Left kidney (tissue), 1 donor: ENCODE measurements at regions not wholly inside any gene's neighbourhood (a gene's known extent, or its start where the extent isn't known, plus 50 kb on each side); places are given as distances from the start of the nearest gene placed in this dataset.

Experiments
- DNase-seq: peaks from one replicate; pipeline ENCODE4 v3.0.0-alpha.2; 2013

DNA sequence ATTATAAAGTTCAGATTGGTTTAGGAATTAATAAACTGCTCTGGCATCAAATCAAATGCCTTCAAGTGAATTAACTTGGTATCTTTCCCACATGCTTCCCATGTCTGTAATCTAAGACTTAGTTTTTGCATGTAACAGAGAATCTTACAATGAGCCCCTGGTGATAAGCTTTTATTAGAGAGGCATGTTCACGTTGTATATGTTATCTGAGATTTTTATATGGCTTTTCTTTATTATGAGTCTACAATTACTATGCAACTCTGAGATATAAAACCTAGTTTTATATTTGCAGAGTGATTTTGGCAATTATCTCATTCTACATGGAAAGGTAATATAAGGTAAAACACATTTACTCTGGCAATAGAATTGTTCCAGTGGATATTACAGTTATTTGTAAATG is 1578.4 kb upstream of the IGFBP7 start:
- no peak for DNase-seq

DNA sequence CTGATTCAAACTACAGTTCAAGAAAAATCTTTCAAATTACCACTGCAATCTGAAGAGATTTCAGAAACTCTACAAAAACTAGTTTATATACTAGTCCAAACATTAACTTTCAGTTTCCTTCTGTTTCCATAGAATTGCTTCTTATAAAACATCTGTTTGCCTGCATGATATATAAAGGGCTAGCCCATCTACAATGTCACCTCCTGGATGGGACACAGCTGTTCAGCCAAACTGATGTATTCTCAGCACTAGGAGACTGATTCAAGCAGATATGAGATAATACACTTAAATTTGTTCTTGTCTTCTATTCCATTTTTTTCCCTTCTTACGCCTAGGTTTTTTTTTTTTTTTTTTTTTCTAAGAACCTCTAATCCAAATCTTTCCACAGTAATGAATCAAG is 1569.7 kb upstream of the IGFBP7 start:
- DNase-seq, result peak; percentile 42

DNA sequence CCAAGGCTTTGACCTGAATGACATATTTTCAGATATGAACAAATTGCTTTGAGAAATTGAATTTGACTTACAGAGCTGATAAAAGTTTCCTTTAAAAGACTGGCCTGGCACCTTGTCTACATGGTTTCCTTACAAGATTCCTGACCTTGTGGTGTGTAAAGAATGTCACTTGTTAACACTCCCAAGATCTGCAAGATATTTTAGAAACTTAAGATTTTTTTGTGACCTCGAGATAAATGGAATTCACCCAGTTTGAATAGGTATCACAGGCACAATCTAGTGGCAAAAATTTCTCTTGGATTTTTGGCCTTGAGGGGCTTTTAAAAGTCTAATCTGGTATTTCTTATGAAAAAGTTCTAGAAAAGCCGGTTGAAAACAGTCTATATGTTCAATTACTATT is 1568.9 kb upstream of the IGFBP7 start:
- DNase-seq, result no peak

DNA sequence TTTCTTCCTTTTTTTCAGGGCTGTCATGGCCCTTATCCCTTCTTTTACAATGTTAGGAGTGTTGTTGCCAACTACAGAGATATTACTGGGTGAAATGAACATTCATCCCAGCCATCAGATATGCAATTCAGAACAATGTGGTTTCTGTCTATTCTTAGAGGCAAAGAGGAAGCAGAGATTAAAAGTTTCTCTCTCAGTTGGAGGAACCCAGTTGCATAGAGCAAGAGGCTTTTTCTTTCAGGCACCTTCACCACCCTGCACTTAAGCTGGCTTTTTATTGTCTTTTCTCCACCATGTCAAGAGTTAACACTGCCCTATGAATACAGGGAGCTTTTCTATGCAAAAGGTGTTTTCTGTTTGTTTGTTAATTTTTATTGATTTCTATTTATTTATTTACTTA is 1559.6 kb upstream of the IGFBP7 start:
- DNase-seq, result no peak

DNA sequence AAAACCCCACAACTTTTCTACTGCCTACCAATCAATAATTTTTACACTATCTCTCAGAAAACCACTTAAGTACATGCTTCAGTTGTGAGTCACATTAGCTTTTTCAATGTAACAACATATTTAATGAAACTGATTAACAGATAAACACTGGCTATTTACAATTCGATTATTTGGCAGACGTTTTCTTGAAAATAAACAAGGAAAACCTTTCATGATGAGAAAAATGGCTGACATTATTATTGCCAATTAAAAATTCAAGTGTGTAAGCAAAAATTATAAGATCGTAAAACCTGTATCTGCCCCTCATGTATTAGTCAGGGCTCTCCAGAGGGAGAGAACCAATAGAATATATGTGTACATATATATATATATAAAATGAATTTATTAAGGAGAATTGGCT is 1555.5 kb upstream of the IGFBP7 start:
- no peak for DNase-seq

DNA sequence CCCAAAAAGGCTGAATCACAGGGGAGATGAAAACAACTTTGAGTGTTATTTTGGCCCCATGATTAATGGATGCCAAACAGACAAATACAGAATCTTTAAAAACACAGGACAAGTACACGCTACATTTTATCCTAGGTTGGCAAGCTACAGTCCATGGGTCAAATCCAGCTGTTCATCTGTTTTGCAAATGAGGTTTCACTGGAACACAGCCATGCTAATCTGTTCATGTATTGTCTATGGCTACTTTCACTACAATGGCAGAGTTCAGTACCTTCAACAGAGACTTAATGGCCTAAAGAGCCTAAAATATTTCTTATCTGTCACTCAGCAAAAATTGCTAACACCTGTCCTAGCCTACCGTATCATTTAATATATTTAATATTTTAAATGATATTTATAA is 1548.5 kb upstream of the IGFBP7 start:
- DNase-seq, result no peak

DNA sequence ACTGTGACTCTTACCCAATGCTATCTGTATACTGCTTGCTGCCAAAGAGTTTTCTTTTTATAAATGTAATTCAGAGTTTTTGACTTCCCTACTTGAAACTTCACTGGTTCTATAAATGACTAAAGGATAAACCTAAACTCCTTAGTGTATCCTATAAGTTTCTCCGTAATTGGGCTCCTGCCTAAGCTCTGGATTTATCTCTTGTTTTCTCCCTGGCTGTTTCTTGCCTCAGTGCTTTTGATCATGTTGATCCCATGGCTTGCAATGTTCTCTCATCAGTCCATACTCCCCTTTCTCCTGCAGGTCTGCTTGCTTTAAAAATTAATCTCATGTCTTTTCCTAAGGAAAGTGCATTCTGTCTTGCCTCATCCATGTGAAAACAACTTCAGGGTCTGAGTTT is 1543.1 kb upstream of the IGFBP7 start:
- DNase-seq, result no peak

DNA sequence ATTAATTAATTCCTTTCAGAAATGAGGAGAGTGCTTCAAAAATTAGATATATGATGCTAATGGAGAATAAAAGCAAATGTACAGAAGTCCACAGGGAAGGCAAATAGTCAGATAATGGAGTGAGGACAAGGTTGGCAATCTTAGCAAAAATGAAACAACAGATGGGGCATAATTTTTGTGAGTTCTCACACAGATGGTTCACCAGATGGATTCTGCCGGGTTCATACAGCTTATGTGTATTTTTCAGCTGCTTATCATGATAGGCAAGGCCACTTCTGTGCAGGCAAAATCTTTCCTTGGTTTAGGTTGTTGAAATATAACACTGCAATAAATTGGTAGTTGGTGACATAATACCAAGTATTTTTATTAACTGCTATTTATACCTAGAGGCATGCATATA is 1539.0 kb upstream of the IGFBP7 start:
- no peak for DNase-seq

DNA sequence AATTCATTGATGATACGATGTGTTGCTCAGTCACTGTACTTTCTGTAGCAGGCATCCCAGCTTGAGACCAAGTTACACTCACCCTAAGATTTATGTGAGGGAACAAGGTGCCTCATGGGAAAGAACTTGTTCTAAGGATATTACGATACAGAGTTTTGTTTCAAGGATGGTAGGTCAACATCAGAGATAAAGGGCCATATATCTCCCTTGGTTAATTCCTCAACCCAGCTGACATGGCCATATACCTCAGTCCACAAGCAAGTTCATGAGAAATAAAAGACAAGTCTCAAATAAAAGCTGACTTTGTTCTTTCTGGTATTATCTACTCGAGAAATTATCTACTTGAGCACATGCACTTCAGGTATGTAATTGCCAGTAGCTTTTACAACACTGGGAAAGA is 1535.9 kb upstream of the IGFBP7 start:
- no peak for DNase-seq

DNA sequence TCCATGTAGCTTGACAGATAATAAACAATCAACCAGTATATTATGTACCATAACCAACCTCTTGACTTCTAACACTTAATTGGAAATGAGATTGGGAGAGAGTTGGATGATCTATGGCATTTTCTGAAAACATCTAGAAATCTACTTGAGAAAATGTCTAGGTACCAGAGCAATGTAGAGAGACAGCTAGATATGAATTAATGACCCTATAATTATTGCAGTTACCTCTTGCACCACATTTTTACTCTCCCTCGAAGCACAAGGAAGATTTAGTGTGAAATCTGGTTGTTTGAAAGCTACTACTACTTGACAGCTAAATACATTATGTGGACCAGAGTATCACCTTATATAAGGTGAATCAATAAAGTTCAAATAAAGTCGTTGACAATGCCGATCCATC is 1534.4 kb upstream of the IGFBP7 start:
- DNase-seq, result no peak

DNA sequence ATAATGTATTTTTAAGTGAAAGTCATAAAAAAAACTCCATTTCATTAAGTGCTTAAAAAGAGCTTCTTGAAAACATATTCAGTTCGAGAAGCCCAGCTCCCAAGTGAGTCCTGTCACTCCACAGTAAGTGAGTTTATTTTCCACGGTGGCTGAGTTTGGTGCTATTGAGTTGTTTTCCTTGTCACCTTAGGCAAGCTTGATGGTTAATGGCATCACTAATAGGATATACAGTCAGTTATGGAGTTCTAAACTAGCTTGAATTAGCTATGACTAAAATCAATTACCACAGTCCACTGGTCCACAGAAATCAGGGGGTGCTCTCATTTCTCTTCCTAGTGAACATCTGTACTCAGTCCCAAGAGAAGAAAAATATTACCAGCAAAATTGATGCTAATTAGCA is 1526.2 kb upstream of the IGFBP7 start:
- DNase-seq, result no peak

DNA sequence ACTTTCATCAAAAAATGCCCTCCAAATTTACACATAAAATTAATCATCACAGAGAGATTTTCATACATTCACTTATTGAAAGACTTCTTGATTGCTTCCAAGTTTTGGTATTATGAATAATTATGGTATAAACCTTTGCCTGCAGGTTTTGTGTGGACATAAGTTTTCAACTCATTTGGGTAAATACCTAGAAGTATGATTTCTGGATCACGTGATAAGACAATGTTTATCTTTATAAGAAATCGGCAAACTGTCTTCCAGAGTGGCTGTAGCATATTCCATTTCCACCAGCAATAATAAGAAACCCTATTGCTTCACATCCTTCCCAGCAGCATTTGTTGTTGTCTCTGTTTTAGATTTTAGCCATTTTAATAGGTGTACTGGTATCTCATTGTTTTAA is 1507.0 kb upstream of the IGFBP7 start:
- no peak for DNase-seq

DNA sequence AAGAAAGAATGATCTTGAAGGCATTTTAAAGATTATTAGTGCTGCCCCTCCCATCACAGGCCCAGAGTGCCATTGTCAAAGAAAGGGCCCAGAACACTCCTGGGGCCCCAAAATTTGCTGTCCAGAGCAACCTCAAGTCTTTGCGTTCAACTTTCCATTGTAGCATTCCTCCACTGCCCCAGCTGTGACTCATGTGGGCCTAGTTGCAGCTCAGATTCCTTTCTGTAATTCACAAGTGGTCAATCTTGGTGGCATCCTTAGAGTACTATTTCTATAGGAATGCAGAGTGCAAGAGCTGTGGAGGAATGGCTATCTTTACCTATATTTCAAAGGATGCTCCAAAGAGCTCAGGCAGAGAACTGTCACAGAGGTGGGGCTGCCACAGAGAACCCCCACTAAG is 1500.8 kb upstream of the IGFBP7 start:
- no peak for DNase-seq

DNA sequence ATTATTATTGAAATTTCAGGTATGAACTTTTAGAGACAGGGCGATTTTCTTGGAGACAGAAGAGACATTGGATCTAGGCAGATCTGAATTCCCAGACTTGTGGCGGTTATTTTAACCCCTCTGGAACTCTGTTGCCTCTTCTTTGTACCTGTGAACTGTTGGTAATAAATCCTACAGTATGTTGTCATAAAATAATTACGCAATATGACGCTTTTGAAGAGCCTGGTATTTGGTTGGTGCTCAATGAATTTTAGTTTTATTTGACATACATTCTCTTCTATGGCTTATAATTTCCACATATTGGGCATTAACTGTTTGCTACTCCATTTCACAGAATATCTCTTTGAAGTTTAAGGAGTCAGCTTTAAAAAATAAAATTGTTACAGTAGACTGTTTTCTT is 1496.1 kb upstream of the IGFBP7 start:
- no peak for DNase-seq

DNA sequence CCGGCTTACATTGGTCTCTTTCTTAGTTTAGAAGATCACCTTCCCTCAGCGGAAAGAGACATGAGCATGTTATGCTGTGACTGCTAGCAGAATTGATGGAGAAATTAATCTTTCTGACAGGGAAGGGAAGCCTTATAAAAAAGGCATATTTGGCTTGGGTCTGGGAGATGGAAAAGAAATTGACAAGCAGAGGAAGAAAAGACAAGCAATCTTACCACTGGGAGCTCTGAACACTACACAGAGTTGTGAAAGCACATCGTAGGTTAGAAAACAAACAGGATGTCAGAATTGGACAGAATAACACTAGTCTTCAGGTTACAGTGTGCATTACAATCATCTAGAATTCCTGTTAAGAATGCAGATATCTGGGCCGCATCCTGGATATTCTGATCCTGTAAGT is 1493.8 kb upstream of the IGFBP7 start:
- no peak for DNase-seq

DNA sequence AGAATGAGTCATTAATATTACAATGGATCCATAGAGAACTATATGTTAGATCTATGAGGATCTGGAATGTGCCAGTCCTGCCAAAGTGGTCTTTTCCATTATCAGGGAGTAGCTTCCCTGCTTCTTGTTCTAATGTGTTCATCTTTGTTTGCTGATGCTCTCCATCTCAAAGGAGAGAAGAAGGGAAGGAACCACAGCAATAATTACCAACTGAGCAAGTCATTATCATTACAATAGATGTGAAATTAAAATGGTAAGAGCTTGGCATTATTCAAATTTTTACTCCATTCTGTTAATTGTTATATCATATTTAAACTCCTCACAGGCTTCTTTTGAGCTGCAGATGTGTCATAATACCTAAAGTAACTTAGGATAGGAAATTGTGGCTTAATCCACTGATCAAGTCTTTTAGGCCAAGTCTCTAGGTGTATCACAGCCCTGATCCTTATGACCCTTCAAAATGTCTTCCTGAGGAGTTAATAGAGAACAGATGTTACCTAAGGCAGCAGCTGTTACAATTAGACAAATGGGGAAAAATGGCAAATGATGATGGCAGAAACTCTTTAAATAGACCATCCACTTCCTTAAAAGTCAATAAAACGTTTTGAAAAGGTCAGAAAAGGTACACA is 1492.7 kb upstream of the IGFBP7 start:
- no peak for DNase-seq

DNA sequence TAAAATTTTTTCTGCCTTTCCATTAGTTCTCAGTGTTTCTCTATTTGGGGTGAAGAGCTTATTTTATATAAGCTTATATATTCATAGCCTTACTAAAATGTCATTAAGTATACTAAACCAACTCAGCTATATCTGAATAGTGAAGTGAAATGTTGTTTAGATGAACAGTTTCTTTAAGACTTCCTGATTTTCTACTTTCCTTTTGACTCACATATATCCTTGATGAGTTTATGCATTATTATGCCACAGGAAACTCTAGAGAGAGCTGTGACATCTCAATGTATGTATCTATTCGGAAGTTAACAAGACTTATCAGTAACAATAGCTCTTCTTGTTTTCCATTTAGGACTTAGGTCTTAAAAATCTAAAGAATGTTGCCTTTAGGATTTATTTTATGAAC is 1491.8 kb upstream of the IGFBP7 start:
- no peak for DNase-seq

DNA sequence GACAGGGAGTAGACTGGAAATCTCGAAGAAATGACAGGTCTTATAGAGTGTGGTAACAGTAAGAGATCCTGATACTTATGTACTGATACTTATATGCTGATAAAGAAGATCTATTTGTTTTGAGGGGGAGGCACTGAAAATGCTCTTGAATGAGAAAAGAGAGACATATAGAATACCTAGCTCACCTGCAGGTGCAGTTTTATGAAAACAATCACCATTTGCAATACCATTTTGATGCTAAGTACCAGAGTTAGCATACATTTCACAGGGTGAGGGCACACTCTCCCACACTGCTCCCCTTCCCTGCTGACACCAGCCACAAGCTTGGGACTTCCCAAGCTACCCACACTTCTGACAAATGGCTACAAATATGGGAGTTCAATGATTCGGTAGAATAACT is 1490.1 kb upstream of the IGFBP7 start:
- DNase-seq, result no peak

DNA sequence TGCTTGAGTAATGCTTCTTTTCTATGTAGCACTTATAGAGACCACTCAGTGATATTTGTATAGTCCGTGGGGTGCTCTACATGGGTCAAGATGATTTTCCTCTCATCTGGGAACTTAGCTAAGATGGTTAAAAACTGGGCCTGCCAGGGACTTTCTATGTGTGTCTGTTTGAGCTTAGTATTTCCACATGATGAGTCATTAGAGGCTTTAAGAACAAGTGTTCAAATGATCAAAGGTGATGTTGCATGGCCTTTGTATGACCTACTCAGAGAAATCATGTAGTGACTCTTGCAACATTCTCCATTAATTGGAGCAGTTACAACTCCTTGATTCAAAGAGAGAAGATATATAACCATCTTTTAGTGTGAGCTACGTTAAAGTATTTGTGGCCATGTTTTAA is 1480.5 kb upstream of the IGFBP7 start:
- no peak for DNase-seq

DNA sequence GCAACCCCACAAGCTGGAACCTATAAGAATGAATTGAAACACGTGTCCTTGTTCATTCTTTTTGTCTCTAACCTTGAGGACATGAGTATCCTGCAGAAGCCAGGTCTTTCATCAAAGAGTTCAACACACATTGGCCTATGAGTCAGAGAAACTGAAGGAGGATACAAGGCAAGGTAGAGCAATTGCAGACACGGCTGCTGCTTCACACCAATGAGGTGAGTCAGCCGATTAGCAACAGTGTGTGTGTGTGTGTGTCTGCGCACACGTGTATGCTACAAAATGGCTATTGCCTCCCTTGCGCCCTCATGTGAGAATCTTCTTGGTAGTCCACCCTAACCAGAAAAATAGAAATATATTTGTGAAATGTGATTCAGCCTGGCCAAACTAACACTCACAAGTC is 1477.7 kb upstream of the IGFBP7 start:
- no peak for DNase-seq

DNA sequence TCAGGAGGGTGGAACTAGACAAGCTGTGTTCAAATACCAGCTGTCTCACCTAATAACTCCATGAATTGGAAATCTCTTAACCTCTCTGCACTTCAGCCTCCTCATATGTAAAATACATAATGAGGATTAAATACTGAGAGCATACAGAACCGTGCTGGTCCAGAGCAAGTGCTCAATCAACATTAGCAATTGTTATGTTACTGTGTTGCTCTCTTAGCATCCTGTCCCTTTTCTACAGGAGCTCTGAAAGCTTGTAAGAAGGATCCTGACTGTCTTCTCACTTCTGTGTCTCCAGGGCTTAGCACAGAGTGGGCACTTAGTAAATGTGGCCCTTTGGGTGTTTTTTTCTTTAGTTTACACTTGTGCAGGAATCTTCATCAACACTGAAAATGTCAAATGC is 1456.1 kb upstream of the IGFBP7 start:
- no peak for DNase-seq

DNA sequence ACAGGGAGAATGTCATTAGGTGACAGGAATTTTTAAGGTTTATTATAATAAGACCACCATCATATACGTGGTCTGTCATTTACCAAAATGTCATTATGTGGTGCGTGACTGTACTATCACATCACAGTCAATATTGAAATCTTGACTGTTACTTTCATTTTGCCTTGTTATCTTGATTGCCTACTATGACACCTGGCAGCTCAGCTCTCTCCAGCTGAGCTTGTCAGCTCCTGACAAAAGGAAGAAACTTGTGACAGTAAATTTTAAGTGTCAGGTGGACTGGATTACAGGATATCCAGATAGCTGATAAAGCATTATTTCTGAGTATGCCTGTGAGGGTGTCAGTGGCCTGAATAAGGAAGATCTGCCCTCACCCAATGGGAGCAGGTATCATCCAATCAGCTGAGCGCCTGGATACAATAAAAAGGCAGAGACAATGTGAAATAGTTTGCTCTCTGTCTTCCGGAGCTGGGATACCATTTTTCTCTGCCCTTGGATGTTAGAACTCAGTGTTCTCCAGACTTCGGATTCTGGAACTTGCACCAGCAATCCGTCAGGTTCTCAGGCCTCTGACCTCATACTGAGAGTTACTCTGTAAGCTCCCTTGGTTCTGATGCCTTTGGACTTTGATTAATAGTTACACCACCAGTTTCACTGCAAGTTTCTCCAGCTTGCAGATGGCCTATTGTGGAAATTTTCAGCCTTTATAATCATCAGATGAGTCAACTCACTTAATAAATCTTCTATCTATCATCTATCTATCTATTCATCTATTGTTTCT is 1454.7 kb upstream of the IGFBP7 start:
- no peak for DNase-seq

DNA sequence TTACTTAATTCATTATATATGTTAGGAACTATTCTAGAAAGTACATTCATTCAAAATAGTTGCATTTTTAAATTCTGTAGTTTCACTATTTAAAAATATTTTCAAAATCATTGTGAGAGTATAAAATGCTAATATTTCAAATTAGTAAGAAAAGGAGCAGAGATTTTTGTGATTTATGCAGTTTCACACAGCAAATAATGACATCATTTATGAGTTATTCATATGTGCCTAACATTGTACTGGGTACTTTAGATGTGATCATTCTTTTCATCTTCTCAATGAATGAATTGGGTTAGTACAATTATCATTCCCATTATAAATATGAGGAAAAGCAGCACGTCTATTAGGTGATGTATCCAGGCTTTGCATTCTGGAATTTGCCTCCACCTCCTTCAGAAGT is 1451.0 kb upstream of the IGFBP7 start:
- no peak for DNase-seq

DNA sequence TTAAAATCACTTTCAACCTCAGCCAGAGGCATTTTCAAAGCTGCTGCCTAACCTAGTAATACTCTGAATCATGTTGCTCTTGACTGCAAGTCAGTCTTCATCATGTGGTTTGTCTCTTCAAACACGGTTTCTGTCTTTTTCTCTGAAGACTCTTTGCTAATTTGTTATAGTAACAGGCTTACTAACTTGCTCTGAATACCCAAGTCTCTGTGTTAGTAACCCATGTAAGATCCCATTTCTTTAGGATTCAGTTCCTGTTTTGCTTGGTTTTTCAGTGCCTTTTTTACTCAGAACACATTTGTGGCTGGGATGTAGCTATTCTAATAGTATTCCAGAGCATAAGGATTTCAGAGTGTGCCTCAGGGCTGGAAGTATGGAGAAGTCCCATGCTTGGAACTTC is 1450.6 kb upstream of the IGFBP7 start:
- DNase-seq, result no peak
